ENCODE measurements at regions not wholly inside any gene's neighbourhood (a gene's known extent, or its start where the extent isn't known, plus 50 kb on each side); places are given as distances from the start of the nearest gene placed in this dataset.

GRCh38 chr6:153523390-153523789 lies 392.3 kb upstream of the RGS17 start:
- no peak for DNase-seq
- Mint-ChIP-seq H3K27me3 (ENCODE audit: unreplicated experiment) (no peaks in the 10 kb centered on the region), H3K36me3 (ENCODE audit: unreplicated experiment) (no peaks in the 10 kb centered on the region), H3K4me3 (ENCODE audit: unreplicated experiment) (no peak overlapping the region), H3K27ac (ENCODE audit: unreplicated experiment) (no peak overlapping the region), H3K4me1 (ENCODE audit: low read depth, unreplicated experiment) (no peaks in the 10 kb centered on the region), H3K9me3 (ENCODE audit: unreplicated experiment) (no peaks in the 10 kb centered on the region)
- no peak for TF ChIP-seq CTCF (IDR thresholded peaks at IDR 0.05; ENCODE audit: partially characterized antibody, unreplicated experiment)

- peak; percentile 85 for TF ChIP-seq CTCF (IDR thresholded peaks at IDR 0.05; ENCODE audit: partially characterized antibody, unreplicated experiment)
- no peaks in the 10 kb centered on the region for H3K36me3 Mint-ChIP-seq (ENCODE audit: unreplicated experiment)
- H3K9me3 Mint-ChIP-seq (ENCODE audit: unreplicated experiment), result no peaks in the 10 kb centered on the region
- H3K27me3 Mint-ChIP-seq (ENCODE audit: unreplicated experiment), result no peaks in the 10 kb centered on the region
- no peak overlapping the region for H3K4me3 Mint-ChIP-seq (ENCODE audit: unreplicated experiment)
- no peaks in the 10 kb centered on the region for H3K4me1 Mint-ChIP-seq (ENCODE audit: low read depth, unreplicated experiment)
- DNase-seq, result no peak
- no peak overlapping the region for H3K27ac Mint-ChIP-seq (ENCODE audit: unreplicated experiment)
These were observed 380.9 kb upstream of the RGS17 start for GRCh38 chr6:153511896-153512496.

GRCh38 chr6:153503810-153504209 lies 372.7 kb upstream of the RGS17 start:
- no peak overlapping the region for H3K4me3 Mint-ChIP-seq (ENCODE audit: unreplicated experiment)
- H3K4me1 Mint-ChIP-seq (ENCODE audit: low read depth, unreplicated experiment), result no peaks in the 10 kb centered on the region
- H3K27me3 Mint-ChIP-seq (ENCODE audit: unreplicated experiment), result no peaks in the 10 kb centered on the region
- no peak overlapping the region for H3K27ac Mint-ChIP-seq (ENCODE audit: unreplicated experiment)
- H3K9me3 Mint-ChIP-seq (ENCODE audit: unreplicated experiment), result no peaks in the 10 kb centered on the region
- H3K36me3 Mint-ChIP-seq (ENCODE audit: unreplicated experiment), result no peaks in the 10 kb centered on the region
- no peak for TF ChIP-seq CTCF (IDR thresholded peaks at IDR 0.05; ENCODE audit: partially characterized antibody, unreplicated experiment)
- DNase-seq, result no peak

- Mint-ChIP-seq H3K4me3 (ENCODE audit: unreplicated experiment) (no peak overlapping the region), H3K27ac (ENCODE audit: unreplicated experiment) (no peak overlapping the region), H3K27me3 (ENCODE audit: unreplicated experiment) (no peaks in the 10 kb centered on the region)
These were observed 362.4 kb upstream of the RGS17 start for GRCh38 chr6:153493501-153493900.

More at GRCh38 chr6:153493501-153493900, 362.4 kb upstream of the RGS17 start:
- Mint-ChIP-seq H3K9me3 (ENCODE audit: unreplicated experiment) (peaks cover 2% of the 10 kb centered on the region), H3K36me3 (ENCODE audit: unreplicated experiment) (peaks cover 3% of the 10 kb centered on the region), H3K4me1 (ENCODE audit: low read depth, unreplicated experiment) (no peaks in the 10 kb centered on the region)
- DNase-seq, result no peak
- TF ChIP-seq CTCF (IDR thresholded peaks at IDR 0.05; ENCODE audit: partially characterized antibody, unreplicated experiment), result no peak
